ENCODE measurements at regions not wholly inside any gene's neighbourhood (a gene's known extent, or its start where the extent isn't known, plus 50 kb on each side); places are given as distances from the start of the nearest gene placed in this dataset.

- Mint-ChIP-seq H3K9me3 (no peaks in the 10 kb centered on the region), H3K4me1 (no peaks in the 10 kb centered on the region), H3K4me3 (no peak overlapping the region), H3K36me3 (no peaks in the 10 kb centered on the region), H3K27ac (no peak overlapping the region), H3K27me3 (ENCODE audit: low read depth in 3 of 3) (peaks cover 0 to 4% (median 1%) of the 10 kb centered on the region in 3 donors)
- no peak for DNase-seq
These were observed 85.3 kb downstream of the SDC1 start for GRCh38 chr2:20139407-20140172.

GRCh38 chr2:20138696-20139095 is 86.2 kb downstream of the SDC1 start:
- Mint-ChIP-seq H3K4me1 (no peaks in the 10 kb centered on the region), H3K4me3 (no peak overlapping the region), H3K9me3 (no peaks in the 10 kb centered on the region), H3K36me3 (no peaks in the 10 kb centered on the region), H3K27ac (no peak overlapping the region), H3K27me3 (ENCODE audit: low read depth in 3 of 3) (peaks cover 0 to 4% (median 0%) of the 10 kb centered on the region in 3 donors)
- no peak for DNase-seq

DNA sequence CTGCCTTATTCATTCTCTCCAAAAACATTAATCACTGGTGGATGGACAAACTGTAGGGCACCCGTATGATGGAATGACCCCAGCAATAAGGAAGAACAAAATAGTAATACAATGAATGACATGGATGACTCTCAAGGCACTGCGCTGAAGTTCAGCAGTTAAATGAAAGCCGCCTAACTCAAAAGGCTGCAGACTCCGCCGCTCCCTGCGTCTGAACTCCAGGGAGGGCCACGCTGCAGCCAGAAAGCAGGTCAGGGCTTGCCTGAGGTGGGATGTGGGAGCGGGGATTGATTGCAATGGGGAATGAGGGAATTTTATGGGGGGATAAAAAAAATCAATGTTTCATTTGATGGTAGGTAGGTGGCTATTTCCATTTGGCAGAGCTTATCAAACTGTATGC is 86.5 kb upstream of the LAPTM4A start:
- Mint-ChIP-seq H3K27ac (no peak overlapping the region), H3K9me3 (no peaks in the 10 kb centered on the region), H3K27me3 (ENCODE audit: low read depth in 3 of 3) (peaks cover 0 to 4% (median 0%) of the 10 kb centered on the region in 3 donors), H3K4me3 (no peak overlapping the region), H3K36me3 (no peaks in the 10 kb centered on the region), H3K4me1 (no peaks in the 10 kb centered on the region)
- no peak for DNase-seq

DNA sequence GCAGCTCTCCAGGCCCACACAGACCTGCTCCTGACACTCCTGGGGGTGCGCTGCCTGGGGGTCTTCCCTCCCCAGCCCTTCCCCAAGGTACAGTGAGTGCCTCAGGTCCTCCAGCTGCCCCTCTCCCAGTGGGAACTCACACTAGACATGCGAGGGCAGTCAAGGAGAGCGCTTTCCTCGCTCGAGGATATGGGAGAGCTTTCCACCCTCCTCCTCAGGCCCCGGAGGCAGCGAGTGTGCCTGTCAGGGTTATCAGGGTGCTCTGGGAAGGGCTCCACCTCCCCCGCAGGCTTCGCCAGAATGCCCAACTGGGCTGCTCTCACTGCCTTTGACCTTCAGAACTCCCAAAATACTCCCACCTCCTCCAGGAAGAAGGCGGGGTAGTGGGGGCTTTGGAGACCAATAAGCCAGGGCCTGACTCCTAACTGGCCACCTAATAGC is 85.7 kb upstream of the LAPTM4A start:
- no peaks in the 10 kb centered on the region for H3K4me1 Mint-ChIP-seq
- H3K9me3 Mint-ChIP-seq: no peaks in the 10 kb centered on the region
- H3K27me3 Mint-ChIP-seq (ENCODE audit: low read depth in 3 of 3): peaks cover 0 to 4% (median 0%) of the 10 kb centered on the region in 3 donors
- H3K4me3 Mint-ChIP-seq: no peak overlapping the region
- no peak for DNase-seq
- no peak overlapping the region for H3K27ac Mint-ChIP-seq
- H3K36me3 Mint-ChIP-seq: no peaks in the 10 kb centered on the region

DNA sequence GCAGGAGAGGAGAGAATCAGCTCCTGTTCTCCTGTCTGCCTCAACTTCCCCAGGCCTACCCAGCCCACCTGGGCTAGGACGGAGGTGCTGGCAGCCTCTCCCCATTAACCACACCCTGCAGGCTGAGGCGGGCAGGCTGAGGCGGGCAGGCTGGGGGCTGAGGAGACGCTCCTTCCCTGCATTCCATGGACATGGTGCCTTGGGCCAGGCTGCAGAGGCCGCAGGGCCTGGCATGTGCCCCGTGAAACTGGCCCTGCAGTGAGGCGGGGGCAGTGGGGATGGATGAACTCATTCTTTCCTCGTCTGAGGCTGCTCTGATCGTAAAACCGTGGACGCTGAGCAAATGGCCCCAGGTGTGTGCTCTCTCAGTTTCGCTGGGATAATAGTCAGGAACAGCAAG is 84.7 kb upstream of the LAPTM4A start:
- no peak for DNase-seq
- Mint-ChIP-seq H3K4me1 (no peaks in the 10 kb centered on the region), H3K27ac (no peak overlapping the region), H3K9me3 (no peaks in the 10 kb centered on the region), H3K27me3 (ENCODE audit: low read depth in 3 of 3) (peaks cover 0 to 2% (median 0%) of the 10 kb centered on the region in 3 donors), H3K4me3 (no peak overlapping the region), H3K36me3 (no peaks in the 10 kb centered on the region)

DNA sequence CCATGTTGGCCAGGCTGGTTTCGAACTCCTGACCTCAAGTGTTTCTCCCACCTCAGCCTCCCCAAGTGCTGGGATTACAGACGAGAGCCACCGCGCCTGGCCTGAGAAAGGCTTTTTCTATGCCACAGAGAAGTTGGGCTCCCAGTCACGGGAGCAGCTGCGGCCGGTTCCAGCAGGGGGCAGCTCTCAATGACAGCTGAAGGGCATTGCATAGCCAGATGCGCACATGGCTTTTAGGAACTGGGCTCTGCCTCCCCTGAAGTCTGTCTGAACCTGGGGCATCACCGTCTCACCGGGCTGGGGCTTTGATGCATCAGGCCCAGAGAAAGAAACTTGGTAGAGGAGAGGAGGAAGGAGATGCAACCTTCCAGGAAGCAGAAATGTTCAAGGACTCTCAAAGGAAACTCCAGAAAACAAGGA is 84.2 kb upstream of the LAPTM4A start:
- Mint-ChIP-seq H3K36me3 (no peaks in the 10 kb centered on the region), H3K9me3 (no peaks in the 10 kb centered on the region), H3K4me1 (no peaks in the 10 kb centered on the region), H3K27ac (no peak overlapping the region), H3K4me3 (no peak overlapping the region), H3K27me3 (ENCODE audit: low read depth in 3 of 3) (peaks cover 0 to 2% (median 0%) of the 10 kb centered on the region in 3 donors)
- peak in 1 of 3 donors; percentile 2 for DNase-seq

- Mint-ChIP-seq H3K27me3 (ENCODE audit: low read depth in 3 of 3) (peaks cover 0 to 2% (median 2%) of the 10 kb centered on the region in 3 donors), H3K4me1 (no peaks in the 10 kb centered on the region), H3K9me3 (peaks cover 0 to 2% (median 0%) of the 10 kb centered on the region in 6 donors), H3K4me3 (no peak overlapping the region), H3K36me3 (no peaks in the 10 kb centered on the region), H3K27ac (no peak overlapping the region)
- no peak for DNase-seq
These were observed 81.6 kb upstream of the LAPTM4A start for GRCh38 chr2:20132990-20133535.

DNA sequence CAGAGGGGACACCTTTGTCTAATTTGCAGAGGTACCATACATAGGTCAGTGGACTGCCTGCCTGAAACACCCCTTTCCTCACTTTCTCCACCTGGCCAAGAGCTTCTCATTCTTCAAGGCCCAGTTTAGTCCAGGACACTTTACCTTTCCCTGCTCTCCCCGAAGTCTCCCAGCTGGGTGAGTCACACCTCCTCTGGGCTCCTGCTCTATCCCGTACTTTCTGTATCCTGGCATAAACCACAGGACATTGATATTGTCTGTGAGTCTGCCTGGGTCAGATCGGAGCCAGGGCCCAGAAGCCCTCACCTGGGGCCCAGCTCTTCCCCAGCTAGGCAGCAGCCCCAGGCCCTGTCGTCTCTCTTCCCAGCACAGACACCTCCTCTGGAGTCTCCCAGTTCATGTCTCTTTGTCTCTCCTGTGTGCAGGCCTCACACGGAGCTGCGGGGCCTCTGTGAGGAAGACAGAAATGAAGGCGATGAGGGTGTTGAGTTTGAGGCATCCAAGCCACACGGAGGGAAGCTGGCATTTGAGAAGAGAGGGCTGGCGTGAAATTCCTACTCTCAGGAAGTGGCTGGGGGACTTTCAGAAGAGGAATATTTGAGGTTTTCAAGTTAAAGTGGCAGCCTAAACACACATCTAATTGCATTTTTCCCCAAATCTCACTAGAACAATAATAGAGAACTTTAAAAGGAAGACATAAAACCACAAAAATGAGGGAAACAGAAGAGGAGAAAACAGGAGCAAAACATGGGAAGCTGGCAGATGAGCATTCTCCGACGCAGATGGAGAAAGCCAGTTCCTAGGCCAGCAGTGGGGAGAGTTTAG is 79.6 kb upstream of the LAPTM4A start:
- Mint-ChIP-seq H3K27ac (no peak overlapping the region), H3K36me3 (no peaks in the 10 kb centered on the region), H3K4me1 (no peaks in the 10 kb centered on the region), H3K4me3 (no peak overlapping the region), H3K27me3 (ENCODE audit: low read depth in 3 of 3) (peaks cover under 1 to 2% (median 2%) of the 10 kb centered on the region in 3 donors), H3K9me3 (peaks cover 0 to 2% (median 0%) of the 10 kb centered on the region in 6 donors)
- no peak for DNase-seq

DNA sequence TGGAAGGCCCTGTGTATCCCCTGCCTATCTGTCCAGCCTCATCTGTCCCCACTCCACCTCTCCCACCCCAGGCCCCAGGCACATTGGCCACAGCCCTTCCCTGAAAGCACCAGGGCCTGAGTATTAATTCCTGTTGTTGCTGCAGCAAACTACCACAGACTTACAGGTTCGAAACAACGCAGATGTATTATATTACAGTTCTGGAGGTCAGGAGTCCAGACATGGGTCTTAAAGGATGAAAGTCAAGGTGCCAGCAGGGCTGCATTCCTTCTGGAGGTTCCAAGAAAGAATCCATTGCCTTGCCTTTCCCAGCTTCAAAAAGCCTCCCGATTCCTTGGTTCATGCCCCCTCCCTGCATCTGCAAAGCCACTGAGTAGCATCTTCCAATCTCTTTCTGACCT is 78.7 kb upstream of the LAPTM4A start:
- DNase-seq: no peak
- no peaks in the 10 kb centered on the region for H3K4me1 Mint-ChIP-seq
- H3K27ac Mint-ChIP-seq: no peak overlapping the region
- H3K36me3 Mint-ChIP-seq: no peaks in the 10 kb centered on the region
- no peak overlapping the region for H3K4me3 Mint-ChIP-seq
- H3K9me3 Mint-ChIP-seq: peaks cover 0 to 2% (median 0%) of the 10 kb centered on the region in 6 donors
- peaks cover 1 to 4% (median 2%) of the 10 kb centered on the region in 3 donors for H3K27me3 Mint-ChIP-seq (ENCODE audit: low read depth in 3 of 3)

DNA sequence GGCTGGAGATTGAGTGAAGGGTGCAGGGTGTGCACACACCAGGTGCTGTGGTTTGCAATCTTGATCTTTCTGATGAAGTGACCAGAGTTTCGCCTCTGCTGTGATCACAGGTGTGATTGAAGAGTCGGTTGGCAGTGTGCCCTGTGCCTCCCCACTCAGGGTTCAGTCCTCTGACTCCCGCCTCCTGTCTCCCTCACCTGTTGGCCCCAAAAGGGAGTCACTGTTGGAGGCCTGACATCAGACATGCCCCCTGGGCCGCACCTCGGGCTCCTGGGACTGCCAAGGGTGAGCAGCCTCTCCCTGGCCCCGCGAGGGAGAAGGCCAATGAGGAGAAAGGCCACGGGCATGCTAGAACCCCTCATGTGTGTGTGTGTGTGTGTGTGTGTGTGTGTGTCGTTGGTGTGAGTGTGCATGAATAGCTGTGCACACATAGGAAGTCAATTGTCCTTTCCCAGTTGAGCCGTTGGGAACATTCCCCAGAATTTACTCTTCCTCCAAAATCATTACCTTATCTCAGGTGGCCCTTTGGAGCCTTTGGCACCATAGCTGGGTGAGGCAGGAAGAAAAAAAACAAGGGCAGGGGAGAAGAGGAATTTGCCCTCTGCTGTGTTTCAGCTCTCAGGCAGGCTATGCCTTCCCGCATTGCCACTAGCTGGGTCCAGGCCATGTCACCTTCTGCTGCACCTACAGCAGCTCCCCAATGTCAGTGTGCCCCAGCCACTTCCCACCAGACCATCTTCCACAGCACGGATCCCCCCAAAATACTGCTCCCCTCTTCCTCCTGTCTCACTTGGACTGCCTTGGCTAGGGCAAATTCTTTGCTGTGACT is 78.1 kb upstream of the LAPTM4A start:
- H3K27ac Mint-ChIP-seq: no peak overlapping the region
- no peaks in the 10 kb centered on the region for H3K36me3 Mint-ChIP-seq
- H3K4me1 Mint-ChIP-seq: no peaks in the 10 kb centered on the region
- no peak for DNase-seq
- peaks cover 0 to 2% (median 0%) of the 10 kb centered on the region in 6 donors for H3K9me3 Mint-ChIP-seq
- H3K4me3 Mint-ChIP-seq: no peak overlapping the region
- peaks cover 0 to 4% (median 4%) of the 10 kb centered on the region in 3 donors for H3K27me3 Mint-ChIP-seq (ENCODE audit: low read depth in 3 of 3)

DNA sequence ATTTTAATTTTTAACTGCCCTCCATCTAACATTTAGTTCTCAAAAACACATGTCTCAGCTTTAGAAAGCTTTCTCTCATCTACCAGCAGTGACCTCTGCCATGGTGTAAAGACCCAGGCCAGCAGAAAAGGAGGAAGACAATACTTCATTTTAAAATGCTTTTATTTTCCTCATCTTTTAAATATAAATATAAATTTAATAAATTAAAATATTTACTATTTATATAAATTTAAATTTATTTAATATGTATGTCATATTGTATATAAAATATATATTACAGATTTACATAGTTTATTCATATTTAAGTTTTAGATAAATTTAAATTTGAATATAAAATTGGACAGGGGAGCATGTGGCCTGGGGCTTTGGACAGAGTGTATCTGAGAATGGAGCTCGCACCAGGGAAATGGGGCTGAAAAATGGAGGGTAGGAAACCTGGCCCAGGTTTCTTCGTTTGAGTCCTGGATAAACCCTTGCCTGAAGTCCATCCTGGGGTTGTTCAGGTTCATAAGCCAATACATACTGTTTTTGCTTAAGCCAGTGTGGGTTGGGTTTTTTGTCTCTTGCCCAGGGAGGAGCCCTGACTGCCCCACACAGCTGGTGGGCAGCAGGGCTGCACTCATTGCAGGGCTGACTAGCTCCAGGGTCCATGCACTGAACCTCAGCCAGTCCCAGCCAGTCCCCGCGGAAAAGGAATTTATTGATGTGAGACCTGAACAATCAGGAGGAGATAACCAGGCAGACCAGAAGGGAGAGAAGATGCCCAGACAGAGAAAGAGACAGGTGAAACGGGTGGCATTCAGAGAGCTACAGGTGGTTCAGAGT is 77.3 kb upstream of the LAPTM4A start:
- no peak overlapping the region for H3K4me3 Mint-ChIP-seq
- H3K4me1 Mint-ChIP-seq: no peaks in the 10 kb centered on the region
- no peak overlapping the region for H3K27ac Mint-ChIP-seq
- no peaks in the 10 kb centered on the region for H3K36me3 Mint-ChIP-seq
- no peak for DNase-seq
- peaks cover 0 to 4% (median 4%) of the 10 kb centered on the region in 3 donors for H3K27me3 Mint-ChIP-seq (ENCODE audit: low read depth in 3 of 3)
- peaks cover 0 to 2% (median 0%) of the 10 kb centered on the region in 6 donors for H3K9me3 Mint-ChIP-seq

- peaks cover 3 to 6% (median 6%) of the 10 kb centered on the region in 3 donors for H3K27me3 Mint-ChIP-seq (ENCODE audit: low read depth in 3 of 3)
- no peaks in the 10 kb centered on the region for H3K4me1 Mint-ChIP-seq
- H3K27ac Mint-ChIP-seq: no peak overlapping the region
- H3K36me3 Mint-ChIP-seq: no peaks in the 10 kb centered on the region
- H3K4me3 Mint-ChIP-seq: no peak overlapping the region
- DNase-seq: no peak
- H3K9me3 Mint-ChIP-seq: peaks cover 0 to 2% (median 0%) of the 10 kb centered on the region in 6 donors
These were observed 75.0 kb upstream of the LAPTM4A start for GRCh38 chr2:20126469-20126868.

DNA sequence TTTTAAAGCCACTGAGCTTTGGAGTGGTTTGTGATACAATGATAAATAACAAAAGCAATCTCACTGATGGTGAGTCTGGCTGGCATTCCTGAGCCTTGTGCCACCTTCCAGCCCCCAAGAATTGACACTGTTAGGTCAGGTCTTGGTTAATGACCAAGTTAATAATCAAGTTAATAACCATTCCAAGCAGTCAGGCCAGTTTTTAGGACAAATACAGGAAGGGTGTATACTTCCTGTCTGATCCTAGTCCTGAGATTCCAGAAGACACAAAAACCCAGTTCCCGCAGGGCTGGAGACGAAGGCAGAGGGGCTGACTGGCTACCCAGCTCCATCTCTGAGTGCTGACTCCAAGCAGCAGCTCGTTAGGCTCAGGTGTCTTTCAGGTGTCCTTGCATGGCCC is 74.6 kb upstream of the LAPTM4A start:
- peaks cover 3 to 6% (median 6%) of the 10 kb centered on the region in 3 donors for H3K27me3 Mint-ChIP-seq (ENCODE audit: low read depth in 3 of 3)
- H3K9me3 Mint-ChIP-seq: peaks cover 0 to 2% (median 0%) of the 10 kb centered on the region in 6 donors
- no peak overlapping the region for H3K27ac Mint-ChIP-seq
- no peaks in the 10 kb centered on the region for H3K4me1 Mint-ChIP-seq
- no peaks in the 10 kb centered on the region for H3K36me3 Mint-ChIP-seq
- no peak overlapping the region for H3K4me3 Mint-ChIP-seq
- DNase-seq: no peak
